ENCODE measurements at regions not wholly inside any gene's neighbourhood (a gene's known extent, or its start where the extent isn't known, plus 50 kb on each side); places are given as distances from the start of the nearest gene placed in this dataset.

DNA sequence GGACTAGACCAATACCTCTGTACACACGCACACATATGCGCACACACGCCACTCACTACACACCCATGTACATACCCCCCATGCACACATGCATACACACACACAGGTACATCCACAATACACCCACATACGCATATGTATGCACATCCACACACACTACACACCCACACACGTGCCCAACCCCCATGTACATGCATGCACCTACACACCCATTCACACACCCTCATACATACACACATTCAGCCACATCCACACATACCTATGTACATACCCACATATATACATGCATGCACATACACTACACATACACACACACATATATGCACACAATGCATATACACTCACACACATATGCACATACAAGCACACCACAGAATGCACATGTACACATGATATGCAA, 107.1 kb downstream of the GADD45G start:
- no peak for TF ChIP-seq CTCF (IDR thresholded peaks at IDR 0.05; ENCODE audit: low read depth, low read length)
- no peak for TF ChIP-seq MAX (IDR thresholded peaks at IDR 0.05; ENCODE audit: low read depth, low read length)
- no peak for TF ChIP-seq MYC (IDR thresholded peaks at IDR 0.05; ENCODE audit: low read depth, low read length)
- TF ChIP-seq POLR2A (IDR thresholded peaks at IDR 0.05; ENCODE audit: extremely low read depth, insufficient read length): no peak
- no peak for DNase-seq (ENCODE audit: low read depth)
- no peak overlapping the region for H3K4me3 ChIP-seq (ENCODE audit: low read depth, low read length)

GRCh38 chr9:89712283-89712682, 107.5 kb downstream of the GADD45G start:
- no peak for TF ChIP-seq CTCF (IDR thresholded peaks at IDR 0.05; ENCODE audit: low read depth, low read length)
- TF ChIP-seq MAX (IDR thresholded peaks at IDR 0.05; ENCODE audit: low read depth, low read length): no peak
- no peak for TF ChIP-seq POLR2A (IDR thresholded peaks at IDR 0.05; ENCODE audit: extremely low read depth, insufficient read length)
- no peak for TF ChIP-seq MYC (IDR thresholded peaks at IDR 0.05; ENCODE audit: low read depth, low read length)
- no peak overlapping the region for H3K4me3 ChIP-seq (ENCODE audit: low read depth, low read length)

DNA sequence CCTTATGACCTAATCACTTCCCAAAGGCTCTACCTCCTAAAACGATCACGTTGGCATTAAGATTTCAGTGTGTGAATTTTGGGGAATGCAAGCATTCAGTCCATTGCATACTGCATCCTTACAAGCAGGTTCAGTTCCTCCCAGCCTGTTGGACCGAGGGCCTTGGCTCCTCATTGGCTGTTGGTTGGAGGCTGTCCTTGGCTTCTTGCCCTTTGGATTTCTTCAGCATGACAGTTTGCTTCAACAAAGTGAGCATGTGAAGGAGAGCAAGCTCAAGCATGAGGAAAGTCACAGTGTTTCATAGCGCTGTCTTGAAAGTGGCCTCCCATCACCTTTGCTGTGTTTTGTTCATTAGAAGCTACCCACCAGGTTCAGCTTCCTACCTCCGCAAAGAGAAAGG, 109.5 kb downstream of the GADD45G start:
- H3K4me3 ChIP-seq (ENCODE audit: low read depth, low read length): no peak overlapping the region
- TF ChIP-seq CTCF (IDR thresholded peaks at IDR 0.05; ENCODE audit: low read depth, low read length) (no peak), POLR2A (IDR thresholded peaks at IDR 0.05; ENCODE audit: extremely low read depth, insufficient read length) (no peak), MYC (IDR thresholded peaks at IDR 0.05; ENCODE audit: low read depth, low read length) (no peak), MAX (IDR thresholded peaks at IDR 0.05; ENCODE audit: low read depth, low read length) (no peak)
- no peak for DNase-seq (ENCODE audit: low read depth)

More at GRCh38 chr9:89712283-89712682, 107.5 kb downstream of the GADD45G start:
- DNase-seq (ENCODE audit: low read depth): no peak

DNA sequence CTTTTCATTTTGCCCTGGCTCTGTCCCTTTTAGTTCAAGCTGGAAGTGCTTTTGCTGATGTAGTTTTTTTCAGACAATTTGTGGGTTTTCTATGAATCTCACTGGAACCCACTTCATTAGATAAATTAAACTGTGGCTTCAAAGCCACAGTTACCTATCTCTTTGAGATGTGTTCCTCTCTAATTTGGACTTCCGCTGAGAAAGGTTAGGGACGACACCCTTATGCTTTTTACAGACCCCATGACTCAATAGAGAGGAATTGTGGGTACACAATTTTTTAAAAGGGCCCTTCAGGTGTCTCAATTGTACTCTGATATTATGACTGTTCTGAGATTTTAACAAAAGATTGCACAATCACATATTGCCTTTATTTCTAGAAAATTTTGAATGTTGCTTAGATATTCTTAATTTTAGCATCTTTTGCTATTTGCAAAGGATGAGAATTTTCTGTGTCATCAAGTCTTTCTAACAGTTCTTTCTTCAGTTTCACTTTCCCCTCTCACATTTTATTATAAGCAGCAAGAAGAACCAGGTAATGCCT, 110.6 kb downstream of the GADD45G start:
- TF ChIP-seq POLR2A (IDR thresholded peaks at IDR 0.05; ENCODE audit: extremely low read depth, insufficient read length) (no peak), MYC (IDR thresholded peaks at IDR 0.05; ENCODE audit: low read depth, low read length) (no peak), CTCF (IDR thresholded peaks at IDR 0.05; ENCODE audit: low read depth, low read length) (no peak), MAX (IDR thresholded peaks at IDR 0.05; ENCODE audit: low read depth, low read length) (no peak)
- no peak overlapping the region for H3K4me3 ChIP-seq (ENCODE audit: low read depth, low read length)

GRCh38 chr9:89715881-89716280, 111.1 kb downstream of the GADD45G start:
- H3K4me3 ChIP-seq (ENCODE audit: low read depth, low read length): no peak overlapping the region
- no peak for DNase-seq (ENCODE audit: low read depth)
- no peak for TF ChIP-seq MYC (IDR thresholded peaks at IDR 0.05; ENCODE audit: low read depth, low read length)
- TF ChIP-seq CTCF (IDR thresholded peaks at IDR 0.05; ENCODE audit: low read depth, low read length): no peak
- TF ChIP-seq MAX (IDR thresholded peaks at IDR 0.05; ENCODE audit: low read depth, low read length): no peak
- no peak for TF ChIP-seq POLR2A (IDR thresholded peaks at IDR 0.05; ENCODE audit: extremely low read depth, insufficient read length)

More for the DNA sequence above, 110.6 kb downstream of the GADD45G start:
- DNase-seq (ENCODE audit: low read depth): no peak
